NOMO-1 treated with dmso at 0.1 percent for 144 hours (cell line): ENCODE measurements at regions not wholly inside any gene's neighbourhood (a gene's known extent, or its start where the extent isn't known, plus 50 kb on each side); places are given as distances from the start of the nearest gene placed in this dataset.
"Not testable (repeated sequence)": the region's sequence is repeated elsewhere in the genome, so short reads cannot be mapped to it uniquely, and the experiment has no call there.

Experiments
- DNase-seq: peaks from one replicate; lab custom pipeline; 2025; ENCODE audit not compliant: unreplicated experiment; lab: John Stamatoyannopoulos, UW

DNA sequence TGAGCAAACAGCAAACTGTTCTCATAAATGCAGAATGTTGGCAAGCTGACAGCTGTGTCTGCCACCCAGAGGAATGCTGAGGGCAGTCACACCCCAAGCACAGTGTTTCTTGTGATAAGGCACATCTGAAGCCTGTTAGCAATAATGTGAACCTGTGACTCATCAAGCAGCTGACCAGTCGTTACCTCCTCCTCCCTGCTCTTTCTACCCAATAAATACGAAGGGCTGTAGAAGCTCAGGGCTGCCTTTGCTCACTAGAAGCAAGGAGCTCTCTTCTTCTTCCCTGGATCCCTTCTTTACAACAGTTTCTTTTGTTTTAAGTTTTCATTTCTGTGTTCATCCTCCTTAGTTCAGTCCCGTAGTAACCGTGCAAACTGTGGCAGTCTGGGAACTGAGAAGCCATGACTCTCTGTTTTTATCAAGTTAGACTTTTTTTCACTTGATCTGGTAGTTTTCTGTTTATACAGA lies 160.3 kb upstream of the ZNF184 start:
- not testable (repeated sequence) for DNase-seq

DNA sequence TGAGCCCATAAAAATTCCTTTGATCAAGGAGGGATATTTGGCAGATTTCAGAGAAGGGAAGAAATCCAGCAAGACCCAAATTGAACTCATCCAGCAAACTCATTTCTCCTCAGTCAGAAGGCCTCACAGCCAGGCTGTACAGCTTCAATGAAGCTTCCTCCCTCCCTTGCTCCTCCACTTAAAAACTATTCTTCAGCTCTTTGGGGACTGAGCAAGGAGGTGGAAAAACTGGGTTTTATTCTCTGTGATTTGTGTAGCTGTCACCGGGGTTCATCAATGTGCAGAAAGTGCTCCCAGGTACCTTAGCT lies 158.7 kb upstream of the ZNF184 start:
- DNase-seq: no peak

GRCh38 chr6:27630727-27631608 lies 158.1 kb upstream of the ZNF184 start:
- no peak for DNase-seq

GRCh38 chr6:27624694-27625262 lies 151.9 kb upstream of the ZNF184 start:
- DNase-seq: no peak

DNA sequence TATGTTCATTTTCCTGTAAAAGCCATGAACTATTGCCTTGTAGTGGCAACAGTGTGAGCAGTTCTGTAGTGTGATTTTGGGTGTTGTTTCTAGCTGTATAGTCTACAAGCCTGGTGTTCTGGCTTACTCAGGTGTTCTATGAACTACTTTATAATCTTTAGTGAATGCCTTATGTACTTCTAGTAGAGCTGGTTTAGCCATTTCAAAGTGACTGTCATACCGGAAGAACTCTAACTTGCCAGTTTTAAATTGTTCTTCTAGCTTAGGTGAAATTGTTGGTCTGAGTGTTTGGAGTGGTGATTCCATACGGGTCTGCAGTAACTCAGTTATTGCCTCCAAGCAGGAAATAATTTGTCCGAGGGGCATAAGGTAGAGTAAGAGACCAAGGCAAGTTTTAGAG lies 150.2 kb upstream of the ZNF184 start:
- DNase-seq: no peak

DNA sequence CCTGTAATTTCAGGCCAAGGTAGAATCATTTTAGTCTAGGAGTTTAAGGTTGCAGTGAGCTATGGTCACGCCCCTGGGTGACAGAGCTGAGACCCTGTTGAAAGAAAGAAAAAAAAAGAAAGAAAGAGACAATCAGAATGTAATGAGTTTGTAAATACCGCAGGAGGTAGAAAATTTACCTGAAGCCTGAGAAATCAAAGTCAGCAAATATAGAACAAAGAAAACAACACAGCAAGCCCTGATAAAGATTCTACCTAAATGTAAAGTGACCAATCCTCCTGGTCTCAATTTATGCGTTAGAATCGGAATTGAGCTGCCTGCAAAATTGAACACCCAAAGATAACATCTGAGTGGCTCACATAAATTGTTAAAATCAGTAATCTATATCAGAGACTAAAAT lies 146.5 kb upstream of the ZNF184 start:
- DNase-seq: no peak

DNA sequence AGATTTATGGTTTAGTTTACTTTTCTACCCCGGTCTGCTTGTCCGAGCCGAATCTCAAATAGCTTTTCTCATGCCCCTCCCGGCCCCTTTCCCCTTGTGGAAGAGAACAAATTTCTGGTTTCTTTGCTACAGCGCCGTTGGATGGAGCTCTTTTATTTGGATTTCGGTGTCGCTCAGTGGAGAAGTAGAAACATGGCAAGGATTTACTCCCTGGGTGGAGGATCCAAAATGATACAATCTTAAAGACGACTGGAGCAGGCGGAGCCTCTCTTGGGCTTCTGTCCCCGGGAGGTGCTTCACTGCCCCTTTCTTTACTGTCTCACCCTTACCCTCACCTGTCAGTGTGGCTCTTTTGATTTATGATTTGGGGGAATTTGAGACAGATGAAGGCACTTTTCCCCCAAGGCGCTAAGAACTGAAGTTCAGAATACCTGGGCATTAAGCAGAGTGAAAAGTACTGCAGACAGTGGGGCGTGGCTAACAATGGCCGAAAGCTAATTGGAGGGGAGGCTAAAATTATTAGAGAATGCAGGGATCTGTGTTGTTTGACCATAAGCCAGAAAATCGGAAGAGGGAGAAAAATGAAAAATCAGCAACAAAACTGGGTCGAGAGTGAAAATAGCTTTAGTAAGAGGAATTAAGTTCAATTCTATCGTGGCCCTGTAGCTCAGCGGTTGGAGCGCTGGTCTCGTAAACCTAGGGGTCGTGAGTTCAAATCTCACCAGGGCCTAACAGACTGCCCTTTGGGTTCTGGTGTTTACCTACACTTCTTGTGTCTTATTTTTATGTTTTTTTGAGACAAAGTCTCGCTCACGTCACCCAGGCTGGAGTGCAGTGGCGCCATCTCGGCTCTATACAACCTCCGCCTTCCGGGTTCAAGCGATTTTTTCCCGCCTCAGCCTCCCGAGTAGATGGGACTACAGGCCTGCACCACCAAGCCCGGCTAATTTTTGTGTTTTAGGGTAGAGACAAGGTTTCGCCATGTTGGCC lies 145.1 kb upstream of the ZNF184 start:
- no peak for DNase-seq

DNA sequence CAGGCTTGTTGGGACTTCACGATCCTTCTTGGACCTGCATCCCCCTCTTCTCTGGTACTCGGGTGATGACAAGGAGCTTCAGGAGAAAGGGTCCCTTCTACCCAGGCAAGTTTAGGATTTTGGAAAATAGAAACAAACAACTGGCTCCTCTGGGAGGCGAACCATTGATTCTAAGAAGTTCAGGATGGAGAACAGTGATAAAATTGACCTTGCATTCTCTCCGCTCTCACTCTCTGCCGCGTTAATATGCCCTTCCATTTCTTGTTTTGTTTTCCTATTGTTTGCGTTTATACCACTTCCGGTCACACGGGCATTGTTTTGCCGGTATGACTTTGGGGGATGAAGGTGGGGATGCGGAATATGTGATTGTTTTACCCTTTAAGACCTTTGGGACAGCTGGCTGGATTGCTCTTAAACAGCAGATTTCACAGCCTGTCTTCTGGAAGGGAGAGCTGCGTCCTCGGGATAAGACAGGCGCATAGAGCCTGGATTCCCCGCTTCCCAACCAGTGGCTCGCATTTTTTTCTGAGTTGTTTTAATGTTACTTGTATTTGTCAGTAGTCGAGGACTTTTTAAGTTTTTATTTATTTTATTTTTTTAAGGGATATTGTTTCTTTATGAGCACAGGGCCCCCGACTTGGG lies 144.3 kb upstream of the ZNF184 start:
- DNase-seq: no peak

DNA sequence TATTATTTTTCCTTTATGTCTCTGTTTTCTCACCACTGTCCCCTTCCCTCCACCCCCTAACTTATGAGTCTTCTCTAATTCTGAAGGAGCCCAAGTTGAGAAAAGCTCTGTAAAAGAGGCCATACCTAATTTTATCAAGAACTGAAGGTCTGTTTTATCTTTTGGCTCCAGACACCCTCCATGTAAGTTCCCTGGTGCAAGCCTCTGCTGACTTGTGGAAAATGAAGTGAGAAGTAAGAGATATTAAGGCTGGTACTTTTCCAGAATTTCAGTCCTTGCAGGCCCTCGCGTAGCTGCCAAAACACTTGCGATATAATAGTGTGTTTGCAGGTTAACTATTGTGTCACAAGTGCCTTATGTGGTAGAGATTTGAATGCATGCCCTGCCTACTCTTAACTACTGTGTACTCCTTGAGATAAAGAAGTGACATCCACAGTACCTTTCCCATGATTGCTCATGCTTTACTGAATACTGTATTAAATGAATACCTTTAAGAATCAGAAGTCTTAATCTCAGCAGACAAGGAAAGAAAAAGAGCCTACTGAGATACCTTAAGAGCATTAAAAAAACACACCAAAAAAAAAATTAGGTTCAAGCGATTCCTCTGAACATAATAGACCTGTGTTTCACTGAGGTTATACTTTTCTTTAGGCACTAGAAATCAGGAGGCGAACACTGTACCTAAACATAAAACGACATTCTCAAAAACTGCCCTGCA lies 143.6 kb upstream of the ZNF184 start:
- DNase-seq: no peak

DNA sequence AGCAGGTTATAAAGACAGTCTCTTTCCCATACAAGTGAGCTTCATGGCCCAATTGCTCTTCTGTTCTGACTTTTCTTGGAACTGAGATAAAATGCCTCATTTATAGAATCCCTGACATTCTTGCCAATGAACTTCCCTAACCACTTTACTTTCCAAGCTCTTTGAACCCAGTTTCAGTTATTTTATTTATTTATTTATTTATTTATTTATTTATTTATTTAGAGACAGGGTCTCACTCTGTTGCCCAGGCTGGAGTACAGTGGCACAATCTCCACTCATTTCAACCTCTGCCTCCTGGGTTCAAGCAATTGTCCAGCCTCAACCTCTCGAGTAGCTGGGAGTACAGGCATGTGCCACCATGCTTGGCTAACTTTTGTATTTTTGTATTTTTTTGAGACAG lies 138.5 kb upstream of the ZNF184 start:
- no peak for DNase-seq

- DNase-seq: peak; percentile 30
Measured at GRCh38 chr6:27608916-27609883, 136.3 kb upstream of the ZNF184 start.

DNA sequence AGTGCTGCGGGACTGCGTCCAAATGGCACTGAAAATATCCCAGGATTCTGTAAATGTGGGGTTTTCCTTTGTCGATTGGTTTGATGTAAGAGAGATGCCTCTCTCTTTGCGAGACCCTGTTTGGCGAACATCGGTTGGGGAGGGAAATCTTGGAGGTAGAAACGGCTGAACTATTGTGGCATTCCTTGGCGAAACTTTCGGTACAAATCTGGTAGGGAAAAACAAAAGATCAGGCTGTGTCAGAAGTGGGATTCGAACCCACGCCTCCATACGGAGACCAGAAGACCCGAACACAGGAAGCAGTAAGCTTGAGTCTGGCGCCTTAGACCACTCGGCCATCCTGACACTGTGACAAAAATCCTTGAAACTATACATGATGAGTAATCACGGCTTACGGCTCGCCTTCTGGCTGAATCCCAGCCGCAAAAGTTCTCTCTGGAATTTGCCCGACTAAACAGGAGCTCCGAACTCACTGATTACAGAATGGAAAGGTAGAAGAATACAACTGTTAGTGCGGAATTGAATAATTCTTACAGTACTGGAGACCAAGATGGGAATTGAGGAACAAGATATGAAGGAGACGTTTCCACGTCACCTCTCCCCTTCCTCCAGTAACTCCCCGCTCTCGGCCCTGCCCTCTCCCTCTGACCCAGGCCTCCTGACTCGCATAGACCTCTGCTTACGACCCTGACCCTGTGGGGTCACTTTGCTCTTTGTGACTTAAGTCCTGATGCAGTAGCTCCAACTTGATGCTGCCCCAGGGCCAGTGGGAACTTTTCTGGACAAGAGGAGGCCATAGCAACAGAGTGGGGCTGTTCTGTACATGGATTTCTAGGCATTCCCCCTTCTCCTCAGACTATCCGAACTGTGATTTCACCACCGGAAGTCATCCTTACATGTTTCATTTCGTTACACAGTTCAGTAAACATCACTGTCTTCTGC lies 132.8 kb upstream of the ZNF184 start:
- no peak for DNase-seq

DNA sequence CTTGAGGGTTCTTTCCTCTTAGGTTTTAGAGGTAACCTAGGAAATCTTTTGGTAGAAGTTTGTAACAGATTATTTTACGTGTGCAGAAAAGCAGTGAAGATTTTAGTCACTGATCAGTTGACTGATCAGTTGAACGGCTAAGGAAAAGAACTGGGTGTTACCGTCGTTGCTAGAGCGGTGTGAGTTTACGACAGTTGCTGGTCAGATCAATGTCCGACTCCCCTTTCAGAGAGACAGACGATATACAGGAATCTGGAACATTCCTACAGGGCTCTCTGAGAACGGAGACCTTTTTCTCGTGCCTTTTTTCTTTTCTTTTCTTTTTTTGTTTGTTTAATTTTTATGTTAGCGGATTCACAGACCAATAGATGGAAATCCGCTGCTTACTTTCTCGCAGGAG lies 132.1 kb upstream of the ZNF184 start:
- no peak for DNase-seq

- no peak for DNase-seq
Measured at GRCh38 chr6:27601668-27602254, 128.9 kb upstream of the ZNF184 start.

GRCh38 chr6:27599859-27600532 lies 127.1 kb upstream of the ZNF184 start:
- no peak for DNase-seq

DNA sequence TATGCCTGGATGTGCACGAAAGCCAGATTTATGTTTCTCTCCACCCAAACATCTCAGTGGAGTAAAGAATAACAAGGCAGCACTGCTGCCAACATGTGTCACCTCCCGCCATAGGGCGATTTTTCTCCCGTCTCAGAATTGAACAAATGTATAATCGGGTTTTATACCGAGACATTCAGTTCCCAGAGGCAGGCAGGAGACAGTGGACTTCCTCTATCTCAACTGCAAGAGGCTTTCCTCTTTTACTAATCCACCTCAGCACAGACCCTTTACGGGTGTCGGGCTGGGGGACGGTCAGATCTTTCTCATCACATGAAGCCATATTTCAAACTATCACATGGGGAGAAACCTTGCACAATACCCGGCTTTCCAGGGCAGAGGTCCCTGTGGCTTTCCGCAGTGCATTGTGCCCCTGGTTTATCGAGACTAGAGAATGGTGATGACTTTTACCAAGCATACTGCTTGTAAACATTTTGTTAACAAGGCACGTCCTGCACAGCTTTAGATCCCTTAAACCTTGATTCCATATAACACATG lies 124.2 kb upstream of the ZNF184 start:
- DNase-seq: not testable (repeated sequence)

- DNase-seq: no peak
Measured at GRCh38 chr6:27593861-27594260, 121.0 kb upstream of the ZNF184 start.
